ENCODE measurements at regions not wholly inside any gene's neighbourhood (a gene's known extent, or its start where the extent isn't known, plus 50 kb on each side); places are given as distances from the start of the nearest gene placed in this dataset.

GRCh38 chr1:93801471-93801870 is 77.5 kb downstream of the DNTTIP2 start:
- no peak overlapping the region for H3K27ac ChIP-seq (ENCODE audit: control insufficient read depth, insufficient read depth, low read length)
- peaks cover 23% of the 10 kb centered on the region for H3K4me1 ChIP-seq (ENCODE audit: control insufficient read depth, extremely low read depth, insufficient read depth, low read length)
- no peaks in the 10 kb centered on the region for H3K27me3 ChIP-seq (ENCODE audit: control insufficient read depth, extremely low read depth, insufficient read depth, low read length)
- H3K9me3 ChIP-seq (ENCODE audit: control insufficient read depth, low read depth, low read length): no peaks in the 10 kb centered on the region
- dilution Hi-C loops (cut with MboI; ENCODE audit: extremely low pct_ligation_motif_present, low sequenced_read_pairs): no loop called here
- no peak overlapping the region for H3K4me3 ChIP-seq (ENCODE audit: control insufficient read depth in 2 of 3, extremely low read depth in 1 of 3, insufficient read depth in 2 of 3, low read depth in 1 of 3, low read length in 3 of 3)
- H2AFZ ChIP-seq (ENCODE audit: control insufficient read depth, low read length): no peak overlapping the region
- FAIRE-seq (peak; percentile 32), DNase-seq (ENCODE audit: low read depth, low spot score) (no peak)
- H3K4me2 ChIP-seq (ENCODE audit: control insufficient read depth, extremely low read depth, insufficient read depth, low read depth, low read length): no peak overlapping the region
- no peak overlapping the region for H3K9ac ChIP-seq (ENCODE audit: control insufficient read depth, extremely low read depth, insufficient read depth, low read length)
- H3K9me1 ChIP-seq (ENCODE audit: control insufficient read depth, extremely low read depth, insufficient read depth, low read length): no peaks in the 10 kb centered on the region
- H3K79me2 ChIP-seq (ENCODE audit: control insufficient read depth, insufficient read depth, low read length): no peaks in the 10 kb centered on the region
- H4K20me1 ChIP-seq (ENCODE audit: control insufficient read depth, extremely low read depth, insufficient read depth, low read length): no peaks in the 10 kb centered on the region
- TF ChIP-seq, protein P1, sequence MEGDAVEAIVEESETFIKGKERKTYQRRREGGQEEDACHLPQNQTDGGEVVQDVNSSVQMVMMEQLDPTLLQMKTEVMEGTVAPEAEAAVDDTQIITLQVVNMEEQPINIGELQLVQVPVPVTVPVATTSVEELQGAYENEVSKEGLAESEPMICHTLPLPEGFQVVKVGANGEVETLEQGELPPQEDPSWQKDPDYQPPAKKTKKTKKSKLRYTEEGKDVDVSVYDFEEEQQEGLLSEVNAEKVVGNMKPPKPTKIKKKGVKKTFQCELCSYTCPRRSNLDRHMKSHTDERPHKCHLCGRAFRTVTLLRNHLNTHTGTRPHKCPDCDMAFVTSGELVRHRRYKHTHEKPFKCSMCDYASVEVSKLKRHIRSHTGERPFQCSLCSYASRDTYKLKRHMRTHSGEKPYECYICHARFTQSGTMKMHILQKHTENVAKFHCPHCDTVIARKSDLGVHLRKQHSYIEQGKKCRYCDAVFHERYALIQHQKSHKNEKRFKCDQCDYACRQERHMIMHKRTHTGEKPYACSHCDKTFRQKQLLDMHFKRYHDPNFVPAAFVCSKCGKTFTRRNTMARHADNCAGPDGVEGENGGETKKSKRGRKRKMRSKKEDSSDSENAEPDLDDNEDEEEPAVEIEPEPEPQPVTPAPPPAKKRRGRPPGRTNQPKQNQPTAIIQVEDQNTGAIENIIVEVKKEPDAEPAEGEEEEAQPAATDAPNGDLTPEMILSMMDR (optimal IDR thresholded peaks at IDR 0.05 in 1 of 3, IDR thresholded peaks at IDR 0.05 in 1 of 3, conservative IDR thresholded peaks at IDR 0.05 in 1 of 3; ENCODE audit: extremely low read depth in 1 of 3, insufficient read depth in 2 of 3, low read length in 3 of 3): no peak
- TF ChIP-seq EZH2 (IDR thresholded peaks at IDR 0.05; ENCODE audit: low read length): no peak
- H3K36me3 ChIP-seq (ENCODE audit: control insufficient read depth in 2 of 2, extremely low read depth in 1 of 2, insufficient read depth in 2 of 2, low read length in 2 of 2): no peaks in the 10 kb centered on the region

GRCh38 chr1:93800856-93801255 is 78.2 kb downstream of the DNTTIP2 start:
- DNase-seq (ENCODE audit: low read depth, low spot score): no peak
- Histone ChIP-seq H4K20me1 (ENCODE audit: control insufficient read depth, extremely low read depth, insufficient read depth, low read length) (no peaks in the 10 kb centered on the region), H3K9me3 (ENCODE audit: control insufficient read depth, low read depth, low read length) (no peaks in the 10 kb centered on the region), H3K9ac (ENCODE audit: control insufficient read depth, extremely low read depth, insufficient read depth, low read length) (no peak overlapping the region), H3K79me2 (ENCODE audit: control insufficient read depth, insufficient read depth, low read length) (no peaks in the 10 kb centered on the region), H3K4me3 (ENCODE audit: control insufficient read depth in 2 of 3, extremely low read depth in 1 of 3, insufficient read depth in 2 of 3, low read depth in 1 of 3, low read length in 3 of 3) (no peak overlapping the region), H3K9me1 (ENCODE audit: control insufficient read depth, extremely low read depth, insufficient read depth, low read length) (no peaks in the 10 kb centered on the region), H3K27me3 (ENCODE audit: control insufficient read depth, extremely low read depth, insufficient read depth, low read length) (no peaks in the 10 kb centered on the region), H3K27ac (ENCODE audit: control insufficient read depth, insufficient read depth, low read length) (no peak overlapping the region), H3K4me2 (ENCODE audit: control insufficient read depth, extremely low read depth, insufficient read depth, low read depth, low read length) (no peak overlapping the region), H3K4me1 (ENCODE audit: control insufficient read depth, extremely low read depth, insufficient read depth, low read length) (peaks cover 23% of the 10 kb centered on the region), H3K36me3 (ENCODE audit: control insufficient read depth in 2 of 2, extremely low read depth in 1 of 2, insufficient read depth in 2 of 2, low read length in 2 of 2) (no peaks in the 10 kb centered on the region), H2AFZ (ENCODE audit: control insufficient read depth, low read length) (no peak overlapping the region)
- no peak for FAIRE-seq
- no peak for TF ChIP-seq EZH2 (IDR thresholded peaks at IDR 0.05; ENCODE audit: low read length)
- TF ChIP-seq, protein P1 (optimal IDR thresholded peaks at IDR 0.05 in 1 of 3, IDR thresholded peaks at IDR 0.05 in 1 of 3, conservative IDR thresholded peaks at IDR 0.05 in 1 of 3; ENCODE audit: extremely low read depth in 1 of 3, insufficient read depth in 2 of 3, low read length in 3 of 3): no peak
- dilution Hi-C loops (cut with MboI; ENCODE audit: extremely low pct_ligation_motif_present, low sequenced_read_pairs): no loop called here
